ENCODE measurements at regions not wholly inside any gene's neighbourhood (a gene's known extent, or its start where the extent isn't known, plus 50 kb on each side); places are given as distances from the start of the nearest gene placed in this dataset.

DNA sequence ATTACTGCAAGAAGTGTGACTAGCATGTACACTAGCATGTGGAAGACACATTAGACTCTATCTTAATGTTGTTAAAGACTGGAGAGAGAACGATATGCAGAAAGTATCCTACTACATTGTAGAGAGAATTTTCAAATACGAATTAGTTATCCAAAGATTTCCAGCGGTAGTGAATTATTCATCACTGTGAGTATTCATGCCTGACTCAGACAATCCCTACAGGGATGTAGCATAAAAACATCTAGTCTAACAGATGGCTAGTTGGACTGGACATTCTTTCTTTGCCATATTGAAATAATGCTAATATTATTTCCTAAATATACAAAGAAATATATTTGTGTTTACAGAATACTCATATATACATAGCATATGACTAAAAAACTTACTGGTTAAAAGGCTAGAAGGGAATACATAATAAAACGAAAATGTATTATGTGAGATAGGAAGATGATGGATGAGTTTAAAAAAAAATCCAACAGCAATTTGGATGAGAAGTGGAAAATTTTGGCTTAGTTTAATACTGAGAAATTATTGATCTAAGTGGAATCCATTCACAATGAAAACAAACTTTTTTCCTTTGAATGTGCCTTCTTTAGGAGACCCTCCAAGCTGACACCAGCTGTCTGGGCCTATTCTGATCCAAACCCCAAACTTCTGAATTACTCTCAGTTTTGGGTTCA is 580.7 kb downstream of the RFPL4B start:
- DNase-seq (ENCODE audit: low spot score): no peak
- TF ChIP-seq, protein P1, sequence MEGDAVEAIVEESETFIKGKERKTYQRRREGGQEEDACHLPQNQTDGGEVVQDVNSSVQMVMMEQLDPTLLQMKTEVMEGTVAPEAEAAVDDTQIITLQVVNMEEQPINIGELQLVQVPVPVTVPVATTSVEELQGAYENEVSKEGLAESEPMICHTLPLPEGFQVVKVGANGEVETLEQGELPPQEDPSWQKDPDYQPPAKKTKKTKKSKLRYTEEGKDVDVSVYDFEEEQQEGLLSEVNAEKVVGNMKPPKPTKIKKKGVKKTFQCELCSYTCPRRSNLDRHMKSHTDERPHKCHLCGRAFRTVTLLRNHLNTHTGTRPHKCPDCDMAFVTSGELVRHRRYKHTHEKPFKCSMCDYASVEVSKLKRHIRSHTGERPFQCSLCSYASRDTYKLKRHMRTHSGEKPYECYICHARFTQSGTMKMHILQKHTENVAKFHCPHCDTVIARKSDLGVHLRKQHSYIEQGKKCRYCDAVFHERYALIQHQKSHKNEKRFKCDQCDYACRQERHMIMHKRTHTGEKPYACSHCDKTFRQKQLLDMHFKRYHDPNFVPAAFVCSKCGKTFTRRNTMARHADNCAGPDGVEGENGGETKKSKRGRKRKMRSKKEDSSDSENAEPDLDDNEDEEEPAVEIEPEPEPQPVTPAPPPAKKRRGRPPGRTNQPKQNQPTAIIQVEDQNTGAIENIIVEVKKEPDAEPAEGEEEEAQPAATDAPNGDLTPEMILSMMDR (IDR thresholded peaks at IDR 0.05; ENCODE audit: extremely low read depth, insufficient read depth, missing control alignments): no peak
- in situ Hi-C loops (cut with MboI; ENCODE audit: low pct_unique_long_range_greater_than_20kb, low sequenced_read_pairs, unreplicated experiment): no loop called here

DNA sequence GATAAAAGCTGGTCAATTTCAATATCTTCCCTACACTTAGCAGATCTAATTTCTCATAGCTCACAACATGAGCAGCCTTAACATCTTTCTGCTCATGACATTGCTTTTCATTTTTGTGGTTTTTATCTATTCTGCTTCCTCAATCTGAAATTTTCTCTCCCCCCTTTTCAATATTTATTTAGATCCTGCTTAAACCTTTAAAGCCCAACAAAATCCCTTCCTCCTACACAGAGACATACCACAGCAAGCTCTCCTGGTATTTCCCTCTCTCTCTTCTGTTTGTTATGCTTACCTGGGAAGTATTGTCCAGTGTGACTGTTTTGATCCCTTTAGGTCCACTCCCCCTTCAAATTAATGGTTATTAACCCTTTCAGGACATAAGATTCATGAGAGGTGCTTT is 582.5 kb downstream of the RFPL4B start:
- no peak for DNase-seq (ENCODE audit: low spot score)
- in situ Hi-C loops (cut with MboI; ENCODE audit: low pct_unique_long_range_greater_than_20kb, low sequenced_read_pairs, unreplicated experiment): no loop called here
- TF ChIP-seq, protein P1 (IDR thresholded peaks at IDR 0.05; ENCODE audit: extremely low read depth, insufficient read depth, missing control alignments): no peak

- DNase-seq (ENCODE audit: low spot score): no peak
- in situ Hi-C loops (cut with MboI; ENCODE audit: low pct_unique_long_range_greater_than_20kb, low sequenced_read_pairs, unreplicated experiment): no loop called here
- TF ChIP-seq, protein P1 (IDR thresholded peaks at IDR 0.05; ENCODE audit: extremely low read depth, insufficient read depth, missing control alignments): no peak
Measured at GRCh38 chr6:112931832-112932231, 584.7 kb downstream of the RFPL4B start.

- no peak for DNase-seq (ENCODE audit: low spot score)
- TF ChIP-seq, protein P1 (IDR thresholded peaks at IDR 0.05; ENCODE audit: extremely low read depth, insufficient read depth, missing control alignments): no peak
- in situ Hi-C loops (cut with MboI; ENCODE audit: low pct_unique_long_range_greater_than_20kb, low sequenced_read_pairs, unreplicated experiment): no loop called here
Measured at GRCh38 chr6:112933947-112934346, 586.8 kb downstream of the RFPL4B start.

DNA sequence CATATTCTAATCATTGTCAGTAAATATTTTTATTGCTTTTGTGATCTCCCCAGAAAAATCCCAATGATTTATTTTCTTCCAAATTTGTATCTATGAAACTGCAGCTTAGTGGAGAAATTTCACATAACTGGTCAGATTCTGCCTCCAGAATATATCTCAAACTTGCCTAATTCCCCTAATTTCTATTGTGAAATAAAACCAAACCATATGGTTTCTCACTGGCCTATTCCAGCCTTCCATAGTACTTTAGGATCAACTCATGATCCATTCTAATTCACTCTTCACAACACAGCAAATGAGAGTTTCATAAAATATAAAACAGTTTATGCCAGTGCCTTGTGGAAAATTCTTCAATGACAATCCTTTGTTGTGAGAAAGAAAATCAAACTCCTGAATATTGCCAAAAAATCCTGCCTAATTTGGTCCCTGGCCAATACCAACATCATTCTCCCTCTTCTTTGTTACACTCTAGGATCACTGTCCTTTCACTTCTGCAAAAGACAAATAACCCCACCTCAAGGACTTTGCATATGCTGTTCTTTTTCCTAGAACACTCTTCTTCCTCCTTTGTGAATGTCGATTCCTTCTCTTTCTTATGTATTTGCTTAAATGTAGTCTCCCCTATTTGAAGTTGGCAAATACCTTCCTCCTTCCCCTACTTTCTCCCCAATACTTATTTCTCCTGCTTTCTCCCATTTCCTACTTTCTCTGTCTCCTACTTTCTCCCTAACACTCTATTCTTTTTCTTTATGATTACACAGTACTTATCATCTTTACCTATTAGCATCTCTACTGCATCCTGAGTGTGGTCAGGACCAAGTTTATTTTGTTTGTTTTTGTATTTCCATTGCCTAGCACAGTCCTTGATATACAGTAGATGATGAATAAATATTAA is 587.5 kb downstream of the RFPL4B start:
- in situ Hi-C loops (cut with MboI; ENCODE audit: low pct_unique_long_range_greater_than_20kb, low sequenced_read_pairs, unreplicated experiment): no loop called here
- DNase-seq (ENCODE audit: low spot score): no peak
- TF ChIP-seq, protein P1 (IDR thresholded peaks at IDR 0.05; ENCODE audit: extremely low read depth, insufficient read depth, missing control alignments): no peak

- TF ChIP-seq, protein P1 (IDR thresholded peaks at IDR 0.05; ENCODE audit: extremely low read depth, insufficient read depth, missing control alignments): no peak
- in situ Hi-C loops (cut with MboI; ENCODE audit: low pct_unique_long_range_greater_than_20kb, low sequenced_read_pairs, unreplicated experiment): no loop called here
Measured at GRCh38 chr6:112935402-112936078, 588.4 kb downstream of the RFPL4B start.

More at GRCh38 chr6:112935402-112936078, 588.4 kb downstream of the RFPL4B start:
- no peak for DNase-seq (ENCODE audit: low spot score)
